HCT116 (cell line): ENCODE measurements at regions not wholly inside any gene's neighbourhood (a gene's known extent, or its start where the extent isn't known, plus 50 kb on each side); places are given as distances from the start of the nearest gene placed in this dataset.

Source experiments
- ATAC-seq: fragments of 200-7000 bp; cut with Tn5 transposase; 2 replicates; pipeline ENCODE4 v1.9.1; 2020; ENCODE audit warnings: mild to moderate bottlenecking, moderate library complexity
- BruUV-seq: library from RNA; stranded (reverse); fragments of 400-500 nt; replicated peaks from 2 replicates; lab custom pipeline; 2021; lab: Mats Ljungman, UMichigan
- CTCF ChIA-PET: fragments of 300-600 bp; sonication (Branson Sonifier 250); formaldehyde crosslinking; loops from one replicate; lab custom pipeline; 2021; ENCODE audit warnings: antibody characterized with exemption; lab: Charles Lee
- POLR2A ChIA-PET: fragments of 300-600, 350-600 bp; sonication (Branson Sonifier 250); formaldehyde crosslinking; loops from one replicate; lab custom pipeline; 2021; ENCODE audit warnings: antibody characterized with exemption; lab: Charles Lee
- RAD21 ChIA-PET, 2 experiments: fragments of 300-600 bp; sonication (Branson Sonifier 250); formaldehyde crosslinking; loops; one replicate each; lab custom pipeline; 2023; ENCODE audit warnings: low total read pairs in 2 of 2; ENCODE audit not compliant: uncharacterized antibody in 2 of 2, unreplicated experiment in 2 of 2, low non-redundant PET in 1 of 2; lab: Charles Lee
- DNase-seq: peaks from one replicate; pipeline ENCODE4 v3.0.0-alpha.2; 2010; ENCODE audit warnings: low read depth, low spot score
- H2AFZ ChIP-seq: fragments of 200-600 bp; shearing (Covaris generic), sonication (generic); 2 replicates; pipeline ENCODE4 v1.6.1; 2017; ENCODE audit warnings: low read depth, mixed run types, mixed read lengths, antibody characterized with exemption, low read length; ENCODE audit not compliant: poor library complexity, severe bottlenecking
- H3K27ac ChIP-seq: 2 replicates; pipeline ENCODE4 v1.5.1; 2012; ENCODE audit warnings: low read depth, low read length
- H3K27me3 ChIP-seq: fragments of 200-600 bp; sonication (generic); 2 replicates; pipeline ENCODE4 v1.6.1; 2016; ENCODE audit warnings: mixed run types, low read length, mixed read lengths; ENCODE audit not compliant: insufficient read depth
- H3K36me3 ChIP-seq, 2 experiments: fragments of 200-500 bp in 1 of 2; fragments of 200-600 bp in 1 of 2; sonication (Bioruptor generic) in 1 of 2; sonication (generic) in 1 of 2; 2 replicates each; pipeline versions ENCODE4 v1.5.1 to v1.6.1; 2014 to 2016; ENCODE audit warnings: low read length in 2 of 2, inconsistent platforms in 1 of 2, mixed read lengths in 1 of 2, mixed run types in 1 of 2; ENCODE audit not compliant: insufficient read depth in 2 of 2, control insufficient read depth in 1 of 2
- H3K4me1 ChIP-seq, 2 experiments: fragments of 200-600 bp in 1 of 2; sonication (generic) in 1 of 2; 2 replicates each; pipeline versions ENCODE4 v1.5.1 to v1.6.1; 2012 to 2017; ENCODE audit warnings: low read length in 2 of 2, inconsistent platforms in 1 of 2, mild to moderate bottlenecking in 1 of 2, mixed read lengths in 1 of 2, mixed run types in 1 of 2, moderate library complexity in 1 of 2; ENCODE audit not compliant: insufficient read depth in 2 of 2, control insufficient read depth in 1 of 2
- H3K4me2 ChIP-seq: fragments of 200-600 bp; sonication (generic); 2 replicates; pipeline ENCODE4 v1.6.1; 2017; ENCODE audit warnings: mixed run types, low read length, mixed read lengths
- H3K4me3 ChIP-seq, 2 experiments: fragments of 200-600 bp in 1 of 2; sonication (generic) in 1 of 2; replicated peaks in 1 of 2; 2 replicates each; pipeline ENCODE4 v1.5.1; 2011 to 2016; ENCODE audit warnings: low read length in 2 of 2, control low read depth in 1 of 2, low read depth in 1 of 2, mild to moderate bottlenecking in 1 of 2, mixed read lengths in 1 of 2, mixed run types in 1 of 2
- H3K79me2 ChIP-seq: fragments of 200-600 bp; sonication (generic); 2 replicates; pipeline ENCODE4 v1.6.1; 2017; ENCODE audit warnings: mild to moderate bottlenecking, mixed run types, low read length, moderate library complexity, mixed read lengths; ENCODE audit not compliant: insufficient read depth
- H3K9ac ChIP-seq: fragments of 200-600 bp; sonication (generic); 2 replicates; pipeline ENCODE4 v1.6.1; 2016; ENCODE audit warnings: low read length, mixed read lengths
- H3K9me2 ChIP-seq: fragments of 200-600 bp; sonication (generic), shearing (Covaris generic); 2 replicates; pipeline ENCODE4 v1.6.1; 2017; ENCODE audit warnings: mixed run types, mild to moderate bottlenecking, moderate library complexity; ENCODE audit not compliant: insufficient read depth
- H3K9me3 ChIP-seq, 2 experiments: fragments of 200-500 bp in 1 of 2; fragments of 200-600 bp in 1 of 2; sonication (Bioruptor generic) in 1 of 2; sonication (generic) in 1 of 2; 2 replicates each; pipeline ENCODE4 v1.6.1; 2014 to 2017; ENCODE audit warnings: low read length in 2 of 2, mixed read lengths in 2 of 2, inconsistent platforms in 1 of 2, low read depth in 1 of 2, mild to moderate bottlenecking in 1 of 2, mixed run types in 1 of 2, moderate library complexity in 1 of 2; ENCODE audit not compliant: control insufficient read depth in 1 of 2, insufficient read depth in 1 of 2
- H4K20me1 ChIP-seq: fragments of 200-600 bp; sonication (generic), shearing (Covaris generic); 2 replicates; pipeline ENCODE4 v1.6.1; 2017; ENCODE audit warnings: mixed run types, mild to moderate bottlenecking, moderate library complexity; ENCODE audit not compliant: insufficient read depth
- CBX3 ChIP-seq: IDR thresholded peaks from 2 replicates; pipeline ENCODE4 v1.6.1; 2012; ENCODE audit warnings: low read depth
- EGR1 ChIP-seq: IDR thresholded peaks from 2 replicates; pipeline ENCODE4 v1.6.1; 2012; ENCODE audit warnings: low read depth
- ELF1 ChIP-seq: IDR thresholded peaks from 2 replicates; pipeline ENCODE4 v1.6.1; 2012; ENCODE audit warnings: low read depth, borderline replicate concordance
- EZH2 ChIP-seq: fragments of 200-600 bp; sonication (generic); IDR thresholded peaks from 2 replicates; pipeline ENCODE4 v1.6.1; 2017; ENCODE audit warnings: antibody characterized with exemption, mixed run types
- EZH2phosphoT487 ChIP-seq: fragments of 200-600 bp; IDR thresholded peaks from 2 replicates; pipeline ENCODE4 v1.6.1; 2018; ENCODE audit warnings: antibody characterized with exemption, borderline replicate concordance
- FOSL1 ChIP-seq: IDR thresholded peaks from 2 replicates; pipeline ENCODE4 v1.6.1; 2012; ENCODE audit warnings: low read depth
- JUND ChIP-seq: IDR thresholded peaks from 2 replicates; pipeline ENCODE4 v1.6.1; 2012
- MAX ChIP-seq: IDR thresholded peaks from 2 replicates; pipeline ENCODE4 v1.6.1; 2012
- POLR2A ChIP-seq: IDR thresholded peaks from 2 replicates; pipeline ENCODE4 v1.7.0; 2011; ENCODE audit warnings: borderline replicate concordance; ENCODE audit not compliant: insufficient read depth, insufficient read length; ENCODE audit errors: extremely low read depth
- POLR2AphosphoS5 ChIP-seq: IDR thresholded peaks from 2 replicates; pipeline ENCODE4 v1.6.1; 2011; ENCODE audit warnings: mild to moderate bottlenecking, low read depth, low read length, moderate library complexity
- RAD21 ChIP-seq: IDR thresholded peaks from 2 replicates; pipeline ENCODE4 v1.6.1; 2012; ENCODE audit warnings: low read depth, mild to moderate bottlenecking
- SIN3A ChIP-seq: IDR thresholded peaks from 2 replicates; pipeline ENCODE4 v1.6.1; 2012; ENCODE audit warnings: low read depth
- SP1 ChIP-seq: IDR thresholded peaks from 2 replicates; pipeline ENCODE4 v1.6.1; 2012; ENCODE audit warnings: low read depth
- SRF ChIP-seq: IDR thresholded peaks from 2 replicates; pipeline ENCODE4 v1.6.1; 2012; ENCODE audit warnings: low read depth
- TCF7L2 ChIP-seq: IDR thresholded peaks from 2 replicates; pipeline ENCODE4 v1.7.0; 2011; ENCODE audit warnings: borderline replicate concordance, inconsistent platforms; ENCODE audit not compliant: insufficient read depth, insufficient read length; ENCODE audit errors: extremely low read depth
- YY1 ChIP-seq: IDR thresholded peaks from 2 replicates; pipeline ENCODE4 v1.6.1; 2011; ENCODE audit warnings: low read length, low read depth, moderate library complexity, mild to moderate bottlenecking; ENCODE audit not compliant: insufficient replicate concordance; ENCODE audit errors: extremely low read depth
- ZFX ChIP-seq: fragments of 450-650 bp; IDR thresholded peaks from 2 replicates; pipeline ENCODE4 v1.6.1; 2017
- ZNF274 ChIP-seq: fragments of 200-500 bp; sonication (Bioruptor generic); IDR thresholded peaks from 2 replicates; pipeline ENCODE4 v1.6.1; 2014; ENCODE audit warnings: mild to moderate bottlenecking, low read depth, low read length, inconsistent platforms
- intact Hi-C: fragments of 100-400 bp; cut with micrococcal nuclease; formaldehyde crosslinking; loops from 2 replicates; pipeline ENCODE4 v1.10.0; 2022
- TF ChIP-seq, protein P1 (sequence below): IDR thresholded peaks from 2 replicates; pipeline ENCODE4 v1.6.1; 2011; ENCODE audit warnings: mild to moderate bottlenecking, low read length, moderate library complexity; ENCODE audit not compliant: insufficient replicate concordance; ENCODE audit errors: extremely low read depth

GRCh38 chr2:144258154-144258553 is 261.8 kb downstream of the ZEB2 start:
- RAD21 ChIA-PET, result no interaction called here
- no peak overlapping the region for H3K4me3 ChIP-seq

GRCh38 chr2:144256996-144257707 is 262.8 kb downstream of the ZEB2 start:
- peaks cover 9 to 13% of the 10 kb centered on the region in 2 experiments; a peak in 3 of 4 replicates for H3K9me3 ChIP-seq
- no peak overlapping the region for H3K9ac ChIP-seq
- H3K4me3 ChIP-seq, result no peak overlapping the region
- H2AFZ ChIP-seq, result no peak overlapping the region
- no peaks in the 10 kb centered on the region for H4K20me1 ChIP-seq
- H3K79me2 ChIP-seq, result no peaks in the 10 kb centered on the region
- H3K4me2 ChIP-seq, result no peak overlapping the region
- ATAC-seq (no peak), DNase-seq (no peak)
- CTCF ChIA-PET, result no interaction called here
- intact Hi-C loops, result no loop called here
- no peaks in the 10 kb centered on the region for H3K9me2 ChIP-seq
- no peaks in the 10 kb centered on the region for H3K4me1 ChIP-seq
- POLR2A ChIA-PET, result interaction anchor here (0.7 kb wide), 1 partner anchor 28 kb away, joined by 4 read pairs; no protein-coding TSS in a partner anchor
- no peaks in the 10 kb centered on the region for H3K27me3 ChIP-seq
- H3K36me3 ChIP-seq, result no peaks in the 10 kb centered on the region
- no peak overlapping the region for H3K27ac ChIP-seq
- RAD21 ChIA-PET, result interaction anchor here in 1 of 2 experiments (0.6 kb wide), 1 partner anchor 139 kb away, joined by 3 read pairs; no protein-coding TSS in a partner anchor
- BruUV-seq, result no TSS peak
- TF ChIP-seq SRF (no peak), EZH2phosphoT487 (no peak), CBX3 (no peak), FOSL1 (no peak), TCF7L2 (no peak), SP1 (no peak), MAX (no peak), POLR2AphosphoS5 (no peak), ZNF274 (no peak), EGR1 (no peak), ELF1 (no peak), RAD21 (no peak), POLR2A (no peak), SIN3A (no peak), ZFX (no peak)
- TF ChIP-seq, protein P1, sequence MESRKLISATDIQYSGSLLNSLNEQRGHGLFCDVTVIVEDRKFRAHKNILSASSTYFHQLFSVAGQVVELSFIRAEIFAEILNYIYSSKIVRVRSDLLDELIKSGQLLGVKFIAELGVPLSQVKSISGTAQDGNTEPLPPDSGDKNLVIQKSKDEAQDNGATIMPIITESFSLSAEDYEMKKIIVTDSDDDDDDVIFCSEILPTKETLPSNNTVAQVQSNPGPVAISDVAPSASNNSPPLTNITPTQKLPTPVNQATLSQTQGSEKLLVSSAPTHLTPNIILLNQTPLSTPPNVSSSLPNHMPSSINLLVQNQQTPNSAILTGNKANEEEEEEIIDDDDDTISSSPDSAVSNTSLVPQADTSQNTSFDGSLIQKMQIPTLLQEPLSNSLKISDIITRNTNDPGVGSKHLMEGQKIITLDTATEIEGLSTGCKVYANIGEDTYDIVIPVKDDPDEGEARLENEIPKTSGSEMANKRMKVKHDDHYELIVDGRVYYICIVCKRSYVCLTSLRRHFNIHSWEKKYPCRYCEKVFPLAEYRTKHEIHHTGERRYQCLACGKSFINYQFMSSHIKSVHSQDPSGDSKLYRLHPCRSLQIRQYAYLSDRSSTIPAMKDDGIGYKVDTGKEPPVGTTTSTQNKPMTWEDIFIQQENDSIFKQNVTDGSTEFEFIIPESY, result no peak

More at GRCh38 chr2:144258154-144258553, 261.8 kb downstream of the ZEB2 start:
- no peaks in the 10 kb centered on the region for H4K20me1 ChIP-seq
- no TSS peak for BruUV-seq
- H2AFZ ChIP-seq, result no peak overlapping the region
- POLR2A ChIA-PET, result interaction anchor here (0.7 kb wide), 1 partner anchor 27 kb away, joined by 4 read pairs; no protein-coding TSS in a partner anchor
- no peak for ATAC-seq
- DNase-seq, result no peak
- peaks cover 4 to 13% of the 10 kb centered on the region in 2 experiments; a peak in 3 of 4 replicates for H3K9me3 ChIP-seq
- no peaks in the 10 kb centered on the region for H3K27me3 ChIP-seq
- CTCF ChIA-PET, result no interaction called here
- H3K79me2 ChIP-seq, result no peaks in the 10 kb centered on the region
- no peaks in the 10 kb centered on the region for H3K9me2 ChIP-seq
- TF ChIP-seq EGR1 (no peak), SRF (no peak), YY1 (no peak), EZH2 (no peak), MAX (no peak), JUND (no peak), EZH2phosphoT487 (no peak), ELF1 (no peak)
- TF ChIP-seq, all 23 proteins: peak for 0
- Histone ChIP-seq H3K36me3 (no peaks in the 10 kb centered on the region), H3K27ac (no peak overlapping the region), H3K9ac (no peak overlapping the region), H3K4me2 (no peak overlapping the region), H3K4me1 (no peaks in the 10 kb centered on the region)
- intact Hi-C loops, result no loop called here
